IMR-90 (cell line): ENCODE measurements at regions not wholly inside any gene's neighbourhood (a gene's known extent, or its start where the extent isn't known, plus 50 kb on each side); places are given as distances from the start of the nearest gene placed in this dataset.
A peak's percentile ranks its signal among the peaks of the same experiment; 100 is the strongest.

Experiments
- ATAC-seq: fragments of 200-7000 bp; cut with Tn5 transposase; 2 replicates; pipeline ENCODE4 v1.9.1; 2020; ENCODE audit warnings: low read depth, mild to moderate bottlenecking, moderate library complexity
- BruUV-seq: library from RNA; stranded (reverse); fragments of 400-500 nt; replicated peaks from 2 replicates; lab custom pipeline; 2021; lab: Mats Ljungman, UMichigan
- CTCF ChIA-PET: fragments of 300-600 bp; formaldehyde crosslinking; extraction: SDS; loops from one replicate; lab custom pipeline; 2021; ENCODE audit warnings: antibody characterized with exemption; lab: Yijun Ruan, JAX
- POLR2A ChIA-PET: fragments of 300-600 bp; sonication (Branson Sonifier 250); formaldehyde crosslinking; loops from one replicate; lab custom pipeline; 2022; ENCODE audit warnings: antibody characterized with exemption; ENCODE audit not compliant: unreplicated experiment; lab: Charles Lee
- DNase-seq: peaks from one replicate; pipeline ENCODE4 v3.0.0; 2013
- H2AFZ ChIP-seq: replicated peaks from 2 replicates; pipeline ENCODE3; 2013; ENCODE audit warnings: low read length, mild to moderate bottlenecking; ENCODE audit not compliant: poor library complexity
- H2AK5ac ChIP-seq: 2 replicates; pipeline ENCODE4 v1.6.1; 2013; ENCODE audit warnings: low read depth, low read length, inconsistent platforms
- H2AK9ac ChIP-seq: replicated peaks from 2 replicates; pipeline ENCODE3; 2013; ENCODE audit warnings: mild to moderate bottlenecking, low read depth, low read length, moderate library complexity; ENCODE audit not compliant: poor library complexity
- H2BK120ac ChIP-seq: 2 replicates; pipeline ENCODE4 v1.6.1; 2013; ENCODE audit warnings: low read depth, low read length, inconsistent platforms
- H2BK15ac ChIP-seq: 3 replicates; pipeline ENCODE4 v1.6.1; 2013; ENCODE audit warnings: low read depth, low read length, inconsistent platforms
- H2BK20ac ChIP-seq: 2 replicates; pipeline ENCODE4 v1.6.1; 2013; ENCODE audit warnings: low read depth, mild to moderate bottlenecking, inconsistent platforms, low read length, moderate library complexity
- H2BK5ac ChIP-seq: 2 replicates; pipeline ENCODE4 v1.6.1; 2013; ENCODE audit warnings: mild to moderate bottlenecking, low read depth, low read length, inconsistent platforms; ENCODE audit not compliant: poor library complexity, severe bottlenecking
- H3K14ac ChIP-seq: replicated peaks from 2 replicates; pipeline ENCODE4 v1.6.1; 2013; ENCODE audit warnings: low read depth, low read length, inconsistent platforms
- H3K18ac ChIP-seq: 2 replicates; pipeline ENCODE4 v1.6.1; 2013; ENCODE audit warnings: low read depth, low read length, control low read depth
- H3K23ac ChIP-seq: 2 replicates; pipeline ENCODE4 v1.6.1; 2013; ENCODE audit warnings: low read depth, low read length, inconsistent platforms
- H3K27ac ChIP-seq: 2 replicates; pipeline ENCODE4 v1.5.1; 2013; ENCODE audit warnings: mild to moderate bottlenecking, control low read depth, low read length; ENCODE audit not compliant: insufficient read depth
- H3K27me3 ChIP-seq: 2 replicates; pipeline ENCODE4 v1.6.1; 2013; ENCODE audit warnings: low read length; ENCODE audit not compliant: control insufficient read depth, insufficient read depth
- H3K36me3 ChIP-seq: 2 replicates; pipeline ENCODE4 v1.6.1; 2013; ENCODE audit warnings: low read length, mixed read lengths; ENCODE audit not compliant: control insufficient read depth, insufficient read depth
- H3K4ac ChIP-seq: 2 replicates; pipeline ENCODE4 v1.6.1; 2013; ENCODE audit warnings: low read depth, low read length, inconsistent platforms
- H3K4me1 ChIP-seq: 2 replicates; pipeline ENCODE4 v1.6.1; 2013; ENCODE audit warnings: low read length, mixed read lengths; ENCODE audit not compliant: control insufficient read depth, insufficient read depth
- H3K4me2 ChIP-seq: 2 replicates; pipeline ENCODE4 v1.6.1; 2013; ENCODE audit warnings: low read depth, mild to moderate bottlenecking, control low read depth, low read length, moderate library complexity
- H3K4me3 ChIP-seq: 2 replicates; pipeline ENCODE4 v1.5.1; 2013; ENCODE audit warnings: low read depth, mild to moderate bottlenecking, control low read depth, low read length, moderate library complexity; ENCODE audit not compliant: insufficient read depth
- H3K56ac ChIP-seq: 2 replicates; pipeline ENCODE4 v1.6.1; 2013; ENCODE audit warnings: low read length, inconsistent platforms; ENCODE audit not compliant: insufficient read depth; ENCODE audit errors: extremely low read depth
- H3K79me1 ChIP-seq, 2 experiments: 2 replicates each; pipeline ENCODE4 v1.6.1; 2013; ENCODE audit warnings: low read length in 2 of 2, inconsistent platforms in 1 of 2, low read depth in 1 of 2
- H3K9ac ChIP-seq: 2 replicates; pipeline ENCODE4 v1.6.1; 2013; ENCODE audit warnings: low read depth, low read length, control low read depth
- H3K9me1 ChIP-seq: 2 replicates; pipeline ENCODE4 v1.6.1; 2013; ENCODE audit warnings: low read length, inconsistent platforms; ENCODE audit not compliant: insufficient read depth
- H3K9me3 ChIP-seq: 2 replicates; pipeline ENCODE4 v1.6.1; 2013; ENCODE audit warnings: low read length; ENCODE audit not compliant: control insufficient read depth, insufficient read depth
- H4K20me1 ChIP-seq: 2 replicates; pipeline ENCODE4 v1.6.1; 2013; ENCODE audit warnings: low read length, inconsistent platforms; ENCODE audit not compliant: insufficient read depth
- H4K5ac ChIP-seq: 2 replicates; pipeline ENCODE4 v1.6.1; 2013; ENCODE audit warnings: mild to moderate bottlenecking, low read depth, low read length, control low read depth
- H4K8ac ChIP-seq, 2 experiments: 2 replicates each; pipeline ENCODE4 v1.6.1; 2013; ENCODE audit warnings: low read depth in 2 of 2, low read length in 2 of 2, control low read depth in 1 of 2, inconsistent platforms in 1 of 2
- H4K91ac ChIP-seq: 2 replicates; pipeline ENCODE4 v1.6.1; 2013; ENCODE audit warnings: low read depth, low read length, inconsistent platforms; ENCODE audit not compliant: insufficient read depth
- BHLHE40 ChIP-seq: fragments of 150-350 bp; IDR thresholded peaks from 2 replicates; pipeline ENCODE4 v1.6.1; 2016; ENCODE audit warnings: mild to moderate bottlenecking, low read depth, low read length
- CTCF ChIP-seq: conservative IDR thresholded peaks from 2 replicates; pipeline ENCODE4 v1.5.1; 2012; ENCODE audit warnings: mild to moderate bottlenecking, low read depth, low read length, improper control_type of control experiment
- ELK1 ChIP-seq: fragments of 150-350 bp; IDR thresholded peaks from 2 replicates; pipeline ENCODE4 v1.6.1; 2016; ENCODE audit warnings: low read depth, mild to moderate bottlenecking, low read length, moderate library complexity, borderline replicate concordance
- MAZ ChIP-seq: IDR thresholded peaks from 2 replicates; pipeline ENCODE4 v1.6.1; 2012; ENCODE audit warnings: low read depth, mild to moderate bottlenecking, low read length, improper control_type of control experiment, moderate library complexity, borderline replicate concordance
- NFE2L2 ChIP-seq: fragments of 150-350 bp; IDR thresholded peaks from 2 replicates; pipeline ENCODE4 v1.6.1; 2016; ENCODE audit warnings: low read depth, mild to moderate bottlenecking, low read length
- RCOR1 ChIP-seq: IDR thresholded peaks from 2 replicates; pipeline ENCODE4 v1.6.1; 2012; ENCODE audit warnings: mild to moderate bottlenecking, low read length, improper control_type of control experiment; ENCODE audit not compliant: insufficient replicate concordance
- WGBS, 2 experiments: methylation state at CpG; one replicate each; pipeline versions ENCODE4 v1.1.5 to v1.1.7; 2013; ENCODE audit warnings: missing lambda C conversion rate in 2 of 2; ENCODE audit not compliant: insufficient read length in 1 of 2; ENCODE audit errors: extremely low coverage in 2 of 2; 5-methylcytosine and 5-hydroxymethylcytosine counted together
- dilution Hi-C: fragments of 300-500 bp; cut with HindIII; formaldehyde crosslinking; loops from one replicate; pipeline ENCODE4 v1.14.3; 2018; ENCODE audit warnings: low sequenced_read_pairs; ENCODE audit not compliant: unreplicated experiment
- in situ Hi-C: fragments of 300-500 bp; cut with MboI; formaldehyde crosslinking; loops from 3 replicates; pipeline ENCODE4 v1.14.3; 2019; ENCODE audit warnings: low sequenced_read_pairs, inconsistent platforms, mixed read lengths
- intact Hi-C: fragments of 100-400 bp; cut with micrococcal nuclease; formaldehyde crosslinking; loops from 2 replicates; pipeline ENCODE4 v1.10.0; 2022
- TF ChIP-seq, protein P1 (sequence below): fragments of 150-350 bp; IDR thresholded peaks from 2 replicates; pipeline ENCODE4 v1.6.1; 2017; ENCODE audit warnings: mild to moderate bottlenecking, antibody characterized with exemption, low read length, low read depth

DNA sequence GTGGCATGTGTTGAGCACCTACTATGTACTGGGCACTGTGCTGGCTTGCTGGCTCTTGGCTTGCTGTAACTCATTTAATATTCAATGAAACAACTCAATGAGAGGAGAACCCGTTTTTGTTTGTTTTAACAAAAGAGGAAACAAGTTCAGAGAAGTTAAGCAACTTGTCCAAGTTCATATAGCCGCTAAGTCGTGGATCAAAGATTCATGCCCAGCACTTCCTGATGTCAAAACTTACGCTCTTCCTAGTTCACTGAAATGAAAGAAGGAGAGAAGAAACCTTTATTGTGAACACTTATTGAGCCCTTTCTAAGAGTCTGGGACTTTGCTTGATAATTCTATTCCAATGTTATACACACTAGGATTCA, 475.9 kb downstream of the PTPRU start:
- Histone ChIP-seq H3K9ac (no peak overlapping the region), H3K18ac (no peak overlapping the region), H3K79me1 (no peaks in the 10 kb centered on the region), H3K4me3 (no peak overlapping the region), H3K9me3 (no peaks in the 10 kb centered on the region), H3K56ac (no peak overlapping the region), H2BK15ac (peak overlapping the region; percentile 74; the same call in 1 of the 3 replicates), H4K5ac (no peak overlapping the region), H3K4me1 (peaks cover 22% of the 10 kb centered on the region), H4K91ac (peak overlapping the region; percentile 40; the same call in 1 of the 2 replicates), H3K23ac (0 out of 2 replicates have a peak overlapping the region, but pooled peaks have one; percentile 23), H2AK5ac (peak overlapping the region; percentile 50; the same call in 1 of the 2 replicates), H2AK9ac (no peak overlapping the region), H3K4ac (peak overlapping the region; percentile 73), H2BK120ac (peak overlapping the region; percentile 90; the same call in 1 of the 2 replicates), H2BK5ac (no peak overlapping the region), H3K27ac (no peak overlapping the region), H3K27me3 (no peaks in the 10 kb centered on the region), H3K4me2 (no peak overlapping the region), H4K8ac (no peak overlapping the region), H2BK20ac (no peak overlapping the region), H2AFZ (peak overlapping the region; percentile 48), H3K9me1 (peaks cover 11% of the 10 kb centered on the region), H3K14ac (0 out of 2 replicates have a peak overlapping the region, but pooled peaks have one; percentile 68), H3K36me3 (no peaks in the 10 kb centered on the region), H4K20me1 (no peaks in the 10 kb centered on the region)
- intact Hi-C loops (no loop called here), in situ Hi-C loops (no loop called here), dilution Hi-C loops (no loop called here)
- ATAC-seq (no peak), DNase-seq (no peak)
- no CpG with 5 or more reads among the region's 4 CpGs for WGBS, 2 experiments
- TF ChIP-seq, protein P1, sequence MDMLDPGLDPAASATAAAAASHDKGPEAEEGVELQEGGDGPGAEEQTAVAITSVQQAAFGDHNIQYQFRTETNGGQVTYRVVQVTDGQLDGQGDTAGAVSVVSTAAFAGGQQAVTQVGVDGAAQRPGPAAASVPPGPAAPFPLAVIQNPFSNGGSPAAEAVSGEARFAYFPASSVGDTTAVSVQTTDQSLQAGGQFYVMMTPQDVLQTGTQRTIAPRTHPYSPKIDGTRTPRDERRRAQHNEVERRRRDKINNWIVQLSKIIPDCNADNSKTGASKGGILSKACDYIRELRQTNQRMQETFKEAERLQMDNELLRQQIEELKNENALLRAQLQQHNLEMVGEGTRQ = no peak
- TF ChIP-seq CTCF (no peak), BHLHE40 (no peak), RCOR1 (no peak), ELK1 (no peak), MAZ (no peak), NFE2L2 (no peak)
- ChIA-PET CTCF (no interaction called here), POLR2A (no interaction called here)
- BruUV-seq = no TSS peak
